Progenitor cell of endocrine pancreas (in vitro differentiated cells): ENCODE measurements at regions not wholly inside any gene's neighbourhood (a gene's known extent, or its start where the extent isn't known, plus 50 kb on each side); places are given as distances from the start of the nearest gene placed in this dataset.

Experiments
- DNase-seq: peaks from one replicate; pipeline ENCODE4 v3.0.0; 2021; ENCODE audit warnings: low spot score; ENCODE audit not compliant: unreplicated experiment
- H3K27ac Mint-ChIP-seq: 2 replicates; pipeline ENCODE4 v1.8.0; 2021; ENCODE audit warnings: mild to moderate bottlenecking, moderate library complexity, mixed read lengths
- H3K27me3 Mint-ChIP-seq: 2 replicates; pipeline ENCODE4 v1.8.0; 2021; ENCODE audit warnings: mixed read lengths
- H3K36me3 Mint-ChIP-seq: 2 replicates; pipeline ENCODE4 v1.8.0; 2022; ENCODE audit warnings: mixed read lengths; ENCODE audit not compliant: insufficient read depth
- H3K4me1 Mint-ChIP-seq: 2 replicates; pipeline ENCODE4 v1.8.0; 2021; ENCODE audit warnings: low read depth, mixed read lengths
- H3K4me3 Mint-ChIP-seq: 2 replicates; pipeline ENCODE4 v1.8.0; 2021; ENCODE audit warnings: low read depth, mild to moderate bottlenecking, moderate library complexity, mixed read lengths
- H3K9me3 Mint-ChIP-seq: 2 replicates; pipeline ENCODE4 v1.8.0; 2021; ENCODE audit warnings: low read depth, mixed read lengths
- TF ChIP-seq, protein P1 (sequence below): fragments of 200-600 bp; sonication (generic); IDR thresholded peaks from one replicate; pipeline ENCODE4 v1.5.0; 2021; ENCODE audit warnings: antibody characterized with exemption, mild to moderate bottlenecking; ENCODE audit not compliant: unreplicated experiment

DNA sequence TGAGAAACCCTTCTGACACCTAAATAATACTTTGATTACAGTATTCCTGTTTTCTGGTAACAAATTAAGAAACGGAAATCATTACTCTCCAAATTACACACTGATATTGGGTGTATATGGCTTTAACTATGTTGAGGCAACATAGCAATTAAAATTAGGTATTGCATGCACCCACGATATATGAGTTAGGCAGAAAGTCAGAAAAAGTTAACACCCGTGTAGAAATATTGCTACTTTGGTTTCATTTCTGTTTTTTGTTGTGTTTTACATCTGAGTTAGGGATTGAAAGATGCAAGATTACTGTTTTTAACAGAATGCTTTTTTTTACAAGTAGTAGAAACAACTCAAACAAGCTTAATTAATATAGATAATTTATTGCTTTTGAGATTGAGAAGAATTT lies 327.8 kb downstream of the GBE1 start:
- Mint-ChIP-seq H3K36me3 (no peaks in the 10 kb centered on the region), H3K27ac (no peak overlapping the region), H3K9me3 (no peaks in the 10 kb centered on the region), H3K4me1 (no peaks in the 10 kb centered on the region), H3K4me3 (no peak overlapping the region), H3K27me3 (no peaks in the 10 kb centered on the region)
- DNase-seq, result no peak
- TF ChIP-seq, protein P1, sequence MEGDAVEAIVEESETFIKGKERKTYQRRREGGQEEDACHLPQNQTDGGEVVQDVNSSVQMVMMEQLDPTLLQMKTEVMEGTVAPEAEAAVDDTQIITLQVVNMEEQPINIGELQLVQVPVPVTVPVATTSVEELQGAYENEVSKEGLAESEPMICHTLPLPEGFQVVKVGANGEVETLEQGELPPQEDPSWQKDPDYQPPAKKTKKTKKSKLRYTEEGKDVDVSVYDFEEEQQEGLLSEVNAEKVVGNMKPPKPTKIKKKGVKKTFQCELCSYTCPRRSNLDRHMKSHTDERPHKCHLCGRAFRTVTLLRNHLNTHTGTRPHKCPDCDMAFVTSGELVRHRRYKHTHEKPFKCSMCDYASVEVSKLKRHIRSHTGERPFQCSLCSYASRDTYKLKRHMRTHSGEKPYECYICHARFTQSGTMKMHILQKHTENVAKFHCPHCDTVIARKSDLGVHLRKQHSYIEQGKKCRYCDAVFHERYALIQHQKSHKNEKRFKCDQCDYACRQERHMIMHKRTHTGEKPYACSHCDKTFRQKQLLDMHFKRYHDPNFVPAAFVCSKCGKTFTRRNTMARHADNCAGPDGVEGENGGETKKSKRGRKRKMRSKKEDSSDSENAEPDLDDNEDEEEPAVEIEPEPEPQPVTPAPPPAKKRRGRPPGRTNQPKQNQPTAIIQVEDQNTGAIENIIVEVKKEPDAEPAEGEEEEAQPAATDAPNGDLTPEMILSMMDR, result no peak

DNA sequence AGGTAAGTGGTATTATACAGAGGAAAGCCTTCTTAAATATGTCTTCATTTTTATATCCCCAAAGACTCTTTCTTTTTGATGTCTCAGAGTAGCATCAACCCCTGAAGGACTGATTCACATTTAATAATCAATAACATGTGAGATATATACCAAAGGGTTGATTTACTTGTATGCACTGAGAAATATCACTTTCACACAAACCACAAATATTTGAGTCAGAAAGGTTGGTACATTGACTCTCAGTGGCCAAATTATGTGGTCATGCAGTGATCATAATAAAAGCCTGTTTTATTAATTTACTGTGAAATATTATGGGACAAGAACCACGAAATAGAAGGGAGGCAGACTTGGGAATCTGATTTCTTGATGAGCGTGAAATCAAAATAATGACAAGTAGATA lies 329.0 kb downstream of the GBE1 start:
- no peaks in the 10 kb centered on the region for H3K4me1 Mint-ChIP-seq
- no peaks in the 10 kb centered on the region for H3K36me3 Mint-ChIP-seq
- no peak for DNase-seq
- TF ChIP-seq, protein P1, result no peak
- no peaks in the 10 kb centered on the region for H3K9me3 Mint-ChIP-seq
- no peak overlapping the region for H3K27ac Mint-ChIP-seq
- H3K27me3 Mint-ChIP-seq, result no peaks in the 10 kb centered on the region
- no peak overlapping the region for H3K4me3 Mint-ChIP-seq

DNA sequence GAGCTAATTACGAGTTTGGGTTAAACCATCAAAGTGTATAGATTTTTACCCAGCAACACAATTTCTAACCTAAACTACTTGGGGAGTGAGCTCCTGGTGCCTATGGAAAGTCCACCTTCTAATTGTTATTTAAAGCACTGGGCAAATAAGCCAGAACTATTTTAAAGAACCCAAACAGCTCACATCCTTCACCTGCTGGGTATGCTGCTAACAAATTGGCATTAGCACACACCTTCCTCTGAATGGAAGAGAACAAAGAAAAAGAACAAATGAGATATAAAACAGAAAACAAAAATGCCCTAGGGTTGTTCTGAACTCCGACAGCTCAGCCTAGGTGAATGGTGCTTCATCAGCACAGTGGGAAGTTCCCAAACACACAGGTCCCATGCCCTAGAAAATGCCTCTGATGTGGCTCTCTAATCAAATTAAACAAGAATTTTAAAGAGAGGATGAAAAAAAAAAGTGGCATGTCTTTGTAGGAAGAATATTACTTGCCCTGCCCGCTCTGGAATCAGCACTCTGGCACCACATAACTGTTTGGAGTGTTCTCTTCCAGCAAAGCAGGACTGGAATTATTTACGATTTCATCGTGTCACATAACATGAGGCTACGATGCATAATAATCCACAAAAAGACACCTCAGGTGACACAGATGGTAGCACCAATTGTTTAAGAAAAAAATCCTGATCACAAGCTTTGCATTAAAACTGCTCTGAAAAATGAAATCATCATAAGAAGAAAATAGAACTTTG lies 334.4 kb downstream of the GBE1 start:
- H3K9me3 Mint-ChIP-seq, result no peaks in the 10 kb centered on the region
- no peak for DNase-seq
- H3K4me1 Mint-ChIP-seq, result no peaks in the 10 kb centered on the region
- H3K27ac Mint-ChIP-seq, result no peak overlapping the region
- no peak overlapping the region for H3K4me3 Mint-ChIP-seq
- TF ChIP-seq, protein P1, result no peak
- H3K27me3 Mint-ChIP-seq, result no peaks in the 10 kb centered on the region
- no peaks in the 10 kb centered on the region for H3K36me3 Mint-ChIP-seq

DNA sequence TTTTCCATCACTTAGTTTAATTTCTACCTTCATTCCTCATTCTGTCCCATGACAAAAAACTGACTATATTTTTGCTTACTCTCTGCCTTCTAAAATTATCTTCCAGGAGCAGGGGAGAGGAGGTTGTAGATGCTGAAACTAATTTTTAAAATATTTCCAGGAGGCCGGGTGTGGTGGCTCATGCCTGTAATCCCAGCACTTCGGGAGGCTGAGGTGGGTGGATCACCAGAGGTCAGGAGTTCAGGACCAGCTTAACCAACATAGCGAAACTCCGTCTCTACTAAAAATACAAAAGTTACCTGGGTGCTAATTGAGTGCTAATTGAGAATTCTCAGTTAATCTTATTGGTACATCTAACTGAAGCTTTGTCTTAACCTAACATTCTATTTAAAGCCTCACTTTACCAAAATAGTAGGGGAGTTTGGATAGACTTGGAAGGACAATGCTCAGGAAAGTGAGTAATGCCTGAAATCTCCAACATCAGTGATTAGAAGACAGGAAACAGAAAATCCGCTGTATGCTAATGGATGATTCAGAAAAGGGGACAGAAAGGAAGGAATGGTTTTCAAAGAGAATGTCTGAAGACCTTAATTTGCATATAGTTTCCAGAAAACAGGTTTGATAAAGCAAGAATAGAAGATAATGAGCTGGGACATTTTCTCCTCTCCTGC lies 336.1 kb downstream of the GBE1 start:
- H3K4me3 Mint-ChIP-seq, result no peak overlapping the region

DNA sequence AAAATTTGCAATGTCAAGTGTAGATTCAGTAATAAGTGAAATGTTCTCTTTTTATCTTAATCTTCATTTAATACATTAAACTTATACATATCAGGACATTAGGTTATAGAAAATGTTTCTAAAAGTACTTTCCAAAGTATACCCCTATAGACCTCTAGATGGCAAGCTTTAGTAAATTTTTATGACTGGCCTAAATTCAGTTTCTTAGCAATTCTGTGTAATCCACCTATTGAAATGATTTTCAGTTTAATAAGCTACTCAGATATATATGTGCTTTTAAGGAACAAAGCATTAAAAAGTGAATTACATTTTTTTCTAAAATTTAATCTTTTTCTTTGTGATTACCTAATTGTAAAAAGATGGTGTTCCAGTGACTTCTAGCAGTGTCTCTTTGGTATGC lies 342.2 kb downstream of the GBE1 start:
- no peaks in the 10 kb centered on the region for H3K4me1 Mint-ChIP-seq
- H3K36me3 Mint-ChIP-seq, result no peaks in the 10 kb centered on the region
- H3K27me3 Mint-ChIP-seq, result no peaks in the 10 kb centered on the region
- TF ChIP-seq, protein P1, result peak; percentile 59
- no peak for DNase-seq
- H3K27ac Mint-ChIP-seq, result no peak overlapping the region
- H3K4me3 Mint-ChIP-seq, result no peak overlapping the region
- H3K9me3 Mint-ChIP-seq, result no peaks in the 10 kb centered on the region

More for the DNA sequence above, 336.1 kb downstream of the GBE1 start:
- TF ChIP-seq, protein P1, result no peak
- no peaks in the 10 kb centered on the region for H3K4me1 Mint-ChIP-seq
- DNase-seq, result no peak
- H3K36me3 Mint-ChIP-seq, result no peaks in the 10 kb centered on the region
- H3K9me3 Mint-ChIP-seq, result no peaks in the 10 kb centered on the region
- H3K27ac Mint-ChIP-seq, result no peak overlapping the region
- no peaks in the 10 kb centered on the region for H3K27me3 Mint-ChIP-seq
